ENCODE measurements at regions not wholly inside any gene's neighbourhood (a gene's known extent, or its start where the extent isn't known, plus 50 kb on each side); places are given as distances from the start of the nearest gene placed in this dataset.
"Not testable (repeated sequence)": the region's sequence is repeated elsewhere in the genome, so short reads cannot be mapped to it uniquely, and the experiment has no call there.

GRCh38 chr7:41559426-41559825 is 143.5 kb downstream of the INHBA start:
- Histone ChIP-seq H3K4me1 (no peaks in the 10 kb centered on the region), H3K27me3 (no peaks in the 10 kb centered on the region), H3K36me3 (no peaks in the 10 kb centered on the region), H3K4me3 (no peak overlapping the region), H3K9me3 (no peaks in the 10 kb centered on the region), H3K27ac (no peak overlapping the region)
- intact Hi-C loops (cut with DNase I): no loop called here
- ATAC-seq: no peak
- no peak for DNase-seq
- TF ChIP-seq CTCF (IDR thresholded peaks at IDR 0.05): no peak

- H3K36me3 ChIP-seq: no peaks in the 10 kb centered on the region
- no peaks in the 10 kb centered on the region for H3K4me1 ChIP-seq
- no peak for TF ChIP-seq CTCF (IDR thresholded peaks at IDR 0.05)
- intact Hi-C loops (cut with DNase I): no loop called here
- H3K27me3 ChIP-seq: no peaks in the 10 kb centered on the region
- peaks cover 0 to 11% of the 10 kb centered on the region in 2 donors for H3K9me3 ChIP-seq
- H3K27ac ChIP-seq: no peak overlapping the region
- no peak overlapping the region for H3K4me3 ChIP-seq
- DNase-seq: peak in 1 of 4 donors; percentile 66
- ATAC-seq: no peak
Measured at GRCh38 chr7:41554481-41554880, 148.4 kb downstream of the INHBA start.

GRCh38 chr7:41550046-41550445 is 152.8 kb downstream of the INHBA start:
- not testable (repeated sequence) for H3K4me3 ChIP-seq

GRCh38 chr7:41544241-41544640 is 158.6 kb downstream of the INHBA start:
- Histone ChIP-seq H3K27me3 (no peaks in the 10 kb centered on the region), H3K36me3 (no peaks in the 10 kb centered on the region), H3K27ac (no peak overlapping the region), H3K4me1 (no peaks in the 10 kb centered on the region), H3K9me3 (no peaks in the 10 kb centered on the region), H3K4me3 (no peak overlapping the region)
- intact Hi-C loops (cut with DNase I): no loop called here
- DNase-seq (no peak), ATAC-seq (no peak)
- TF ChIP-seq CTCF (IDR thresholded peaks at IDR 0.05): no peak

More at GRCh38 chr7:41550046-41550445, 152.8 kb downstream of the INHBA start:
- ATAC-seq; intact Hi-C loops (cut with DNase I); H3K27me3 ChIP-seq; DNase-seq; H3K4me1 ChIP-seq; H3K36me3 ChIP-seq; H3K27ac ChIP-seq: not testable (repeated sequence)
- H3K9me3 ChIP-seq: peaks cover 0 to 11% of the 10 kb centered on the region in 2 donors

- no peak overlapping the region for H3K27ac ChIP-seq
- DNase-seq: no peak
- H3K4me3 ChIP-seq: no peak overlapping the region
- no peaks in the 10 kb centered on the region for H3K27me3 ChIP-seq
- no peaks in the 10 kb centered on the region for H3K4me1 ChIP-seq
- ATAC-seq: no peak
- no peak for TF ChIP-seq CTCF (IDR thresholded peaks at IDR 0.05)
- no peaks in the 10 kb centered on the region for H3K9me3 ChIP-seq
- intact Hi-C loops (cut with DNase I): no loop called here
- no peaks in the 10 kb centered on the region for H3K36me3 ChIP-seq
Measured at GRCh38 chr7:41540601-41541000, 162.3 kb downstream of the INHBA start.

All from left lung (tissue), 4 donors.